RKO (cell line): ENCODE measurements at regions not wholly inside any gene's neighbourhood (a gene's known extent, or its start where the extent isn't known, plus 50 kb on each side); places are given as distances from the start of the nearest gene placed in this dataset.

Source experiments
- DNase-seq: peaks from one replicate; pipeline ENCODE4 v3.0.0-alpha.2; 2016; ENCODE audit warnings: low spot score

- DNase-seq: no peak
Observed at GRCh38 chr5:34597034-34598027, 58.8 kb upstream of the RAI14 start.

- peak; percentile 91 for DNase-seq
Observed at GRCh38 chr5:34598177-34598794, 57.8 kb upstream of the RAI14 start.

- DNase-seq: no peak
Observed at GRCh38 chr5:34599471-34600117, 56.5 kb upstream of the RAI14 start.

- DNase-seq: no peak
Observed at GRCh38 chr5:34600118-34600493, 56.0 kb upstream of the RAI14 start.

GRCh38 chr5:34603378-34603777, 52.8 kb upstream of the RAI14 start:
- no peak for DNase-seq

- no peak for DNase-seq
Observed at GRCh38 chr5:34604119-34604675, 51.9 kb upstream of the RAI14 start.

GRCh38 chr5:34606101-34606500, 50.0 kb upstream of the RAI14 start:
- DNase-seq: no peak
